HL-60 (cell line): ENCODE measurements at regions not wholly inside any gene's neighbourhood (a gene's known extent, or its start where the extent isn't known, plus 50 kb on each side); places are given as distances from the start of the nearest gene placed in this dataset.

Source experiments
- DNase-seq, 2 experiments: peaks; one replicate each; pipeline ENCODE4 v3.0.0-alpha.2; 2010 to 2020; ENCODE audit warnings: low read depth in 1 of 2, low spot score in 1 of 2
- H3K27ac ChIP-seq: fragments of 250-450 bp; sonication (Bioruptor Pico); replicated peaks from 2 replicates; pipeline ENCODE4 v1.5.1; 2020; ENCODE audit warnings: mild to moderate bottlenecking, moderate library complexity
- H3K27me3 ChIP-seq: fragments of 250-450 bp; sonication (Bioruptor Pico); 2 replicates; pipeline ENCODE4 v1.5.1; 2021; ENCODE audit warnings: mild to moderate bottlenecking, moderate library complexity; ENCODE audit not compliant: insufficient read depth, poor library complexity, severe bottlenecking
- H3K4me3 ChIP-seq: replicated peaks from 2 replicates; pipeline ENCODE4 v1.5.1; 2011; ENCODE audit warnings: mild to moderate bottlenecking, control low read depth, low read length; ENCODE audit not compliant: insufficient read depth
- GABPA ChIP-seq: IDR thresholded peaks from 2 replicates; pipeline ENCODE4 v1.6.1; 2012; ENCODE audit warnings: low read depth
- POLR2AphosphoS5 ChIP-seq: IDR thresholded peaks from 2 replicates; pipeline ENCODE4 v1.6.1; 2012; ENCODE audit warnings: low read depth
- SPI1 ChIP-seq: IDR thresholded peaks from 2 replicates; pipeline ENCODE4 v1.6.1; 2012; ENCODE audit warnings: low read depth, mild to moderate bottlenecking, borderline replicate concordance
- TF ChIP-seq, protein P1 (sequence below): IDR thresholded peaks from one replicate; pipeline ENCODE4 v1.5.1; 2011; ENCODE audit warnings: low read length, control low read depth, inconsistent platforms; ENCODE audit not compliant: insufficient read depth
- TF ChIP-seq, protein P2 (sequence below): IDR thresholded peaks from 2 replicates; pipeline ENCODE4 v1.6.1; 2012; ENCODE audit warnings: low read depth; ENCODE audit not compliant: insufficient replicate concordance

DNA sequence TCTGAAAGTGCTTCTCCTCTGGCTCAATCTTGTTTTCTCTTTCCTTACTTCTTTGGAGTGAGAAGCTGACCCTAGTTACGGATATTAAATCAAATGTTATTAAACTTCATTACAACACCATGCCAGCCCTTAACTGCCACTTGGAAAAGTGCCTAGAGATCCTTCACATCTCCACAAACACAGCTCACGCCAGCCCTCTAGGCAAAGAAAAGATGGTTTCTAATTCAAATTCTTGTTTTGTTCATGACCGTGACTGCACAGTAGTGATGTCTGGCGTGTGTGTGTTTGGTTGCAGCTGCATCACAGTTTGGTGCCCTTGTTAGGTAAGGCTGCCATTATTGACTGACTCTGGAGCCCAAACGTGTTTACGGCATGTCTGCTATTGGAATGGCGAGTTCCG lies 113.0 kb downstream of the BEGAIN start:
- TF ChIP-seq GABPA (no peak), POLR2AphosphoS5 (no peak), SPI1 (no peak)
- TF ChIP-seq, protein P1, sequence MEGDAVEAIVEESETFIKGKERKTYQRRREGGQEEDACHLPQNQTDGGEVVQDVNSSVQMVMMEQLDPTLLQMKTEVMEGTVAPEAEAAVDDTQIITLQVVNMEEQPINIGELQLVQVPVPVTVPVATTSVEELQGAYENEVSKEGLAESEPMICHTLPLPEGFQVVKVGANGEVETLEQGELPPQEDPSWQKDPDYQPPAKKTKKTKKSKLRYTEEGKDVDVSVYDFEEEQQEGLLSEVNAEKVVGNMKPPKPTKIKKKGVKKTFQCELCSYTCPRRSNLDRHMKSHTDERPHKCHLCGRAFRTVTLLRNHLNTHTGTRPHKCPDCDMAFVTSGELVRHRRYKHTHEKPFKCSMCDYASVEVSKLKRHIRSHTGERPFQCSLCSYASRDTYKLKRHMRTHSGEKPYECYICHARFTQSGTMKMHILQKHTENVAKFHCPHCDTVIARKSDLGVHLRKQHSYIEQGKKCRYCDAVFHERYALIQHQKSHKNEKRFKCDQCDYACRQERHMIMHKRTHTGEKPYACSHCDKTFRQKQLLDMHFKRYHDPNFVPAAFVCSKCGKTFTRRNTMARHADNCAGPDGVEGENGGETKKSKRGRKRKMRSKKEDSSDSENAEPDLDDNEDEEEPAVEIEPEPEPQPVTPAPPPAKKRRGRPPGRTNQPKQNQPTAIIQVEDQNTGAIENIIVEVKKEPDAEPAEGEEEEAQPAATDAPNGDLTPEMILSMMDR = no peak
- TF ChIP-seq, protein P2, sequence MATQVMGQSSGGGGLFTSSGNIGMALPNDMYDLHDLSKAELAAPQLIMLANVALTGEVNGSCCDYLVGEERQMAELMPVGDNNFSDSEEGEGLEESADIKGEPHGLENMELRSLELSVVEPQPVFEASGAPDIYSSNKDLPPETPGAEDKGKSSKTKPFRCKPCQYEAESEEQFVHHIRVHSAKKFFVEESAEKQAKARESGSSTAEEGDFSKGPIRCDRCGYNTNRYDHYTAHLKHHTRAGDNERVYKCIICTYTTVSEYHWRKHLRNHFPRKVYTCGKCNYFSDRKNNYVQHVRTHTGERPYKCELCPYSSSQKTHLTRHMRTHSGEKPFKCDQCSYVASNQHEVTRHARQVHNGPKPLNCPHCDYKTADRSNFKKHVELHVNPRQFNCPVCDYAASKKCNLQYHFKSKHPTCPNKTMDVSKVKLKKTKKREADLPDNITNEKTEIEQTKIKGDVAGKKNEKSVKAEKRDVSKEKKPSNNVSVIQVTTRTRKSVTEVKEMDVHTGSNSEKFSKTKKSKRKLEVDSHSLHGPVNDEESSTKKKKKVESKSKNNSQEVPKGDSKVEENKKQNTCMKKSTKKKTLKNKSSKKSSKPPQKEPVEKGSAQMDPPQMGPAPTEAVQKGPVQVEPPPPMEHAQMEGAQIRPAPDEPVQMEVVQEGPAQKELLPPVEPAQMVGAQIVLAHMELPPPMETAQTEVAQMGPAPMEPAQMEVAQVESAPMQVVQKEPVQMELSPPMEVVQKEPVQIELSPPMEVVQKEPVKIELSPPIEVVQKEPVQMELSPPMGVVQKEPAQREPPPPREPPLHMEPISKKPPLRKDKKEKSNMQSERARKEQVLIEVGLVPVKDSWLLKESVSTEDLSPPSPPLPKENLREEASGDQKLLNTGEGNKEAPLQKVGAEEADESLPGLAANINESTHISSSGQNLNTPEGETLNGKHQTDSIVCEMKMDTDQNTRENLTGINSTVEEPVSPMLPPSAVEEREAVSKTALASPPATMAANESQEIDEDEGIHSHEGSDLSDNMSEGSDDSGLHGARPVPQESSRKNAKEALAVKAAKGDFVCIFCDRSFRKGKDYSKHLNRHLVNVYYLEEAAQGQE = no peak
- Histone ChIP-seq H3K27me3 (no peaks in the 10 kb centered on the region), H3K27ac (no peak overlapping the region), H3K4me3 (no peak overlapping the region)
- no peak for DNase-seq

DNA sequence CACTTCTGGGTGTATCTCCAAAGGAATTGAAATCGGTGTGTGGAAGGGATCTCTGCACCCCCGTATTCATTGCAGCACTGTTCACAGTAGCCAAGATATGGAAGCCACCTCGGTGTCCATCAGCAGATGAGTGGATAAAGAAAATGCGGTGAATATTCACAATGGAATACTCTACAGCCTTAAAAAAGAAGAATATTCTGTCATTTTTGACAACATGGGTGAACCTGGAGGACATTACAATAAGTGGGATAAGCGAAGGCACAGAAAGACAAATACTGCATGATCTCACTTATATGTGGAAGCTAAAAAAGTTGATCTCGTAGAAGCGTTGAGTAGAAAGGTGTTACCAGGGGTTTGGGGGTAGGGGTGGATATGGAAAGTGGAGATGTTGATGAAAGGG lies 111.9 kb downstream of the BEGAIN start:
- no peak for DNase-seq
- H3K27ac ChIP-seq = no peak overlapping the region

DNA sequence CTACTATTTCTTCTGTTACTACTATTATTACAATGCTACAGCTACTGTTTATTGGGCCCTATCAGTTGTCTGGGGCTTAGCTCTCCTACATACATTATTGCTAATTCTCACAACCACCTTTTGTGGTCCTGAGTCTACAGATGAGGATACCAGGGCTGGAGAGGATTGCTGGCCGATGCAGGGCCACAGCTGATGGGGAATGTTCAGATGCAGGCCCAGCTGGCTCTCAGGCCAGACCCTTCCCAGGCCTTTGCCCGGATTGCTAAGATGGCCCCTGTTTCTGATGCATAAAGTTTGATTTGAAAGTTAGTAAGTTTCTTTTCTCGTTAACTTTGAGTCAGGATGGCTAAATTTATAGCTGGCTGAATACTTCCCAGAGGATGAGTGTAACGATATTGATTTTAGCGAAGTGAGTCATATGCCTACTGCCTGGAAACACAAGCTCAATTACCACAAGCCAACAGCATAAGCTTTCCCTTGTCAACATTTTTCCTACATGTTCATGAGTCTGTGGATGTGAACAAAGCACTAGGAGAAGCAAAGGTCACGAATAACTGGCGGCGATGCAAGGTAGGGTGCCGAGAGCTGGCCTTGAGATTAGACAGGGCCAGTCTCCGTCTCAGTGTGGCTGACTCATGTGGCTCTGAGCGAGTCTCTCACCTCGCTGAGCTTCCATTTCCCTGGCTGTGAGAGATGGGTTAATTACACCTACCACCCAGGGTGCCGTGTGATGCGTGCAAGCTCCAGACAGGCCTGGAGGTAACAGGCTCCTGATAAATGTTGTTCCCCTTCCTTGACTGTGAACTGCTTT lies 111.0 kb downstream of the BEGAIN start:
- Histone ChIP-seq H3K4me3 (no peak overlapping the region), H3K27ac (no peak overlapping the region), H3K27me3 (no peaks in the 10 kb centered on the region)
- DNase-seq = no peak
- TF ChIP-seq, protein P2 = no peak
- TF ChIP-seq POLR2AphosphoS5 (no peak), SPI1 (no peak), GABPA (no peak)
- TF ChIP-seq, protein P1 = no peak

More for the DNA sequence above, 111.9 kb downstream of the BEGAIN start:
- Histone ChIP-seq H3K4me3 (no peak overlapping the region), H3K27me3 (no peaks in the 10 kb centered on the region)
- no peak for TF ChIP-seq GABPA
- TF ChIP-seq POLR2AphosphoS5 = no peak
- TF ChIP-seq SPI1 = no peak
- TF ChIP-seq, protein P2 = no peak
- TF ChIP-seq, protein P1 = no peak
